ENCODE measurements at regions not wholly inside any gene's neighbourhood (a gene's known extent, or its start where the extent isn't known, plus 50 kb on each side); places are given as distances from the start of the nearest gene placed in this dataset.

DNA sequence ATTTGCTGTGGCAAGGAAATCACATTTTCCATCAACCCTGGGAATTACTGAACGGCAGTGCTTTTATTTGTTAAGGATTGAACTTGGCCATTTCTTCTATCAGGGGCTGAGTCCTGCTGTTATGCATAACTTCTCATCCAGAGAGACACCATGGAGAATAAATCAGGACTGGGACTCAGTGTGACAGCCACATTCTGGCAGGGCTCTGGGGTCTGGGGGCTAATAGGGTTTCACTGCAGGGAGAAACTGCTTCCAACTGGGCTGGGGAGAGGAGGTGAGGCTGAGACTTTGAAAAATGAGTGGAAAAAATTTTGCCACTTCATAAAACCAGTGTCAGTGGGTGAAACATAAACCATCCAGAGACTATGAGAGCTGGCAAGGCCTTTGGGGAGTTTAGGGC is 95.7 kb upstream of the ALDH1B1 start:
- Histone ChIP-seq H3K4me2 (no peak overlapping the region), H3K4me3 (no peak overlapping the region), H3K4me1 (no peaks in the 10 kb centered on the region), H3K27ac (no peak overlapping the region), H3K9me3 (no peaks in the 10 kb centered on the region)
- ATAC-seq: no peak
- CTCF ChIA-PET: no interaction called here
- WGBS (ENCODE audit: missing lambda C conversion rate): 56% methylated on average over 1 of the region's 1 CpG
- POLR2A ChIA-PET: no interaction called here
- no peak for DNase-seq (ENCODE audit: low read depth in 1 of 2, low spot score in 1 of 2)
- FAIRE-seq: no peak
- TF ChIP-seq RNF2 (IDR thresholded peaks at IDR 0.05; ENCODE audit: borderline replicate concordance, low read depth) (no peak), SREBF2 (IDR thresholded peaks at IDR 0.05) (no peak), KDM1A (IDR thresholded peaks at IDR 0.05; ENCODE audit: low read depth) (no peak), KDM5A (IDR thresholded peaks at IDR 0.05) (no peak), MAFK (IDR thresholded peaks at IDR 0.05; ENCODE audit: partially characterized antibody) (no peak), RARB (CRISPR knock-in tag; IDR thresholded peaks at IDR 0.05) (no peak), CHD2 (IDR thresholded peaks at IDR 0.05; ENCODE audit: low read length, partially characterized antibody) (no peak), GATA3 (IDR thresholded peaks at IDR 0.05; ENCODE audit: borderline replicate concordance) (no peak), ZFP36 (IDR thresholded peaks at IDR 0.05; ENCODE audit: borderline replicate concordance, partially characterized antibody) (no peak), EHMT2 (IDR thresholded peaks at IDR 0.05; ENCODE audit: low read depth) (no peak)
- TF ChIP-seq, protein P1, sequence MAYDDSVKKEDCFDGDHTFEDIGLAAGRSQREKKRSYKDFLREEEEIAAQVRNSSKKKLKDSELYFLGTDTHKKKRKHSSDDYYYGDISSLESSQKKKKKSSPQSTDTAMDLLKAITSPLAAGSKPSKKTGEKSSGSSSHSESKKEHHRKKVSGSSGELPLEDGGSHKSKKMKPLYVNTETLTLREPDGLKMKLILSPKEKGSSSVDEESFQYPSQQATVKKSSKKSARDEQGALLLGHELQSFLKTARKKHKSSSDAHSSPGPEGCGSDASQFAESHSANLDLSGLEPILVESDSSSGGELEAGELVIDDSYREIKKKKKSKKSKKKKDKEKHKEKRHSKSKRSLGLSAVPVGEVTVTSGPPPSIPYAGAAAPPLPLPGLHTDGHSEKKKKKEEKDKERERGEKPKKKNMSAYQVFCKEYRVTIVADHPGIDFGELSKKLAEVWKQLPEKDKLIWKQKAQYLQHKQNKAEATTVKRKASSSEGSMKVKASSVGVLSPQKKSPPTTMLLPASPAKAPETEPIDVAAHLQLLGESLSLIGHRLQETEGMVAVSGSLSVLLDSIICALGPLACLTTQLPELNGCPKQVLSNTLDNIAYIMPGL (CRISPR knock-in tag; IDR thresholded peaks at IDR 0.05; ENCODE audit: borderline replicate concordance): no peak

GRCh38 chr9:38295764-38296163 is 96.7 kb upstream of the ALDH1B1 start:
- FAIRE-seq (no peak), DNase-seq (ENCODE audit: low read depth in 1 of 2, low spot score in 1 of 2) (no peak), ATAC-seq (no peak)
- Histone ChIP-seq H3K27ac (no peak overlapping the region), H3K4me3 (no peak overlapping the region), H3K4me2 (no peak overlapping the region), H3K9me3 (no peaks in the 10 kb centered on the region), H3K4me1 (no peaks in the 10 kb centered on the region)
- POLR2A ChIA-PET: no interaction called here
- CTCF ChIA-PET: interaction anchor here (0.5 kb wide), 1 partner anchor 141 kb away, joined by 3 read pairs; no protein-coding TSS in a partner anchor
- TF ChIP-seq CBX2 (IDR thresholded peaks at IDR 0.05; ENCODE audit: borderline replicate concordance, low read depth) (no peak), TP53 (CRISPR knock-in tag; IDR thresholded peaks at IDR 0.05) (no peak), CEBPB (IDR thresholded peaks at IDR 0.05) (no peak), RNF2 (IDR thresholded peaks at IDR 0.05; ENCODE audit: borderline replicate concordance, low read depth) (no peak), TFCP2L1 (CRISPR knock-in tag; IDR thresholded peaks at IDR 0.05) (no peak)
- WGBS (ENCODE audit: missing lambda C conversion rate): 36% methylated on average over 3 of the region's 3 CpGs

DNA sequence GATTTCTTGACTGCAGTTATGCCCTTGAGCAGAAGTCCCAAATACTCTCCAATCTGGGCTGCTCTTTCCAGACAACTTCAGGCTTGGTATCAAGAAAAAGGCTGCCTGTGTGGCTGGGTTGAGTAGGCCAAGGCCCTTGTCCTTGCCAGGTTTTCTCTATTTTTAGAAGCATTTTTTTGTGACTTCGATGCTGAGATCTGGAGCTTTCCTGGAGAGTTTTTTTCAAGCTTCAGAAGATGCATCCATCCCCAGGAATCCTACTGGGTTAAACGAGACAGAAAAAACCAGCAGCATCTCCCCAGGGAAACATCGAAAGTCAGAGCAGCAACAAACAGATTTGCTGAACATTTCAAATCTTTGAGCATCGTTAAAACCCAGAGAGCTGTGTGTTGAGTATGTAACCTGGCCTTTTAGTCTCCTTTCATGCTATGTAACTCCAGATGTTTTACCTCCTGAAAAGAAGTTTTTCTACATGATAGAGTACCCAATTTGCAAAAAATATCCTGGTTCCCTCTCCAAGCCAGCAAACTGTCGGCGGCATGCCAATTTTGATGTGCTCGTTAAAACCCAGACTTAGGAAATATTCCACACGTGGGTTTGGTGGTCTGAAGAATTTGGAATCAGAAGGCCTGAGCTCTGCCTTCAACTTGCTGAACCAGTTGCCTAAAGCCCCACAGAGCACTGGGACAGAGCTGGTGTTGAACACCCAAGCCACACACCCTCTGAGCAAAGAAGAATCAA is 98.1 kb upstream of the ALDH1B1 start:
- no peak for ATAC-seq
- POLR2A ChIA-PET: no interaction called here
- no peak for DNase-seq (ENCODE audit: low read depth in 1 of 2, low spot score in 1 of 2)

GRCh38 chr9:38293022-38293421 is 99.5 kb upstream of the ALDH1B1 start:
- Histone ChIP-seq H3K4me2 (no peak overlapping the region), H3K4me1 (no peaks in the 10 kb centered on the region), H3K27ac (no peak overlapping the region), H3K9me3 (no peaks in the 10 kb centered on the region), H3K4me3 (no peak overlapping the region)
- no peak for DNase-seq (ENCODE audit: low read depth in 1 of 2, low spot score in 1 of 2)
- TF ChIP-seq EHF (CRISPR knock-in tag; IDR thresholded peaks at IDR 0.05): no peak
- no peak for TF ChIP-seq ZFP36 (IDR thresholded peaks at IDR 0.05; ENCODE audit: borderline replicate concordance, partially characterized antibody)
- no peak for TF ChIP-seq ESRRA (IDR thresholded peaks at IDR 0.05; ENCODE audit: borderline replicate concordance, low read length)
- no peak for TF ChIP-seq NPAS2 (CRISPR knock-in tag; IDR thresholded peaks at IDR 0.05; ENCODE audit: borderline replicate concordance)
- no peak for TF ChIP-seq JUNB (IDR thresholded peaks at IDR 0.05)
- TF ChIP-seq POLR2A (IDR thresholded peaks at IDR 0.05; ENCODE audit: low read length): no peak
- TF ChIP-seq SMC3 (IDR thresholded peaks at IDR 0.05): no peak
- TF ChIP-seq RCOR1 (IDR thresholded peaks at IDR 0.05; ENCODE audit: low read depth, low read length): no peak
- no peak for TF ChIP-seq KDM5A (IDR thresholded peaks at IDR 0.05)
- TF ChIP-seq EP300 (IDR thresholded peaks at IDR 0.05): no peak
- TF ChIP-seq, protein P2, sequence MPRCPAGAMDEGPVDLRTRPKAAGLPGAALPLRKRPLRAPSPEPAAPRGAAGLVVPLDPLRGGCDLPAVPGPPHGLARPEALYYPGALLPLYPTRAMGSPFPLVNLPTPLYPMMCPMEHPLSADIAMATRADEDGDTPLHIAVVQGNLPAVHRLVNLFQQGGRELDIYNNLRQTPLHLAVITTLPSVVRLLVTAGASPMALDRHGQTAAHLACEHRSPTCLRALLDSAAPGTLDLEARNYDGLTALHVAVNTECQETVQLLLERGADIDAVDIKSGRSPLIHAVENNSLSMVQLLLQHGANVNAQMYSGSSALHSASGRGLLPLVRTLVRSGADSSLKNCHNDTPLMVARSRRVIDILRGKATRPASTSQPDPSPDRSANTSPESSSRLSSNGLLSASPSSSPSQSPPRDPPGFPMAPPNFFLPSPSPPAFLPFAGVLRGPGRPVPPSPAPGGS (IDR thresholded peaks at IDR 0.05): no peak
- no peak for FAIRE-seq
- no peak for ATAC-seq
- CTCF ChIA-PET: interaction anchor here (0.6 to 1.3 kb wide), 3 partner anchors 29 to 70 kb away, joined by 3 to 5 read pairs (median 3); no protein-coding TSS in a partner anchor
- POLR2A ChIA-PET: no interaction called here
- WGBS (ENCODE audit: missing lambda C conversion rate): 35% methylated on average over 4 of the region's 4 CpGs

More for the DNA sequence above, 98.1 kb upstream of the ALDH1B1 start:
- H3K9me3 ChIP-seq: no peaks in the 10 kb centered on the region
- no peak overlapping the region for H3K4me2 ChIP-seq
- CTCF ChIA-PET: interaction anchor here (0.9 to 1.3 kb wide), 4 partner anchors 9 to 67 kb away, joined by 3 to 4 read pairs (median 3); no protein-coding TSS in a partner anchor
- H3K4me1 ChIP-seq: no peaks in the 10 kb centered on the region
- no peak for FAIRE-seq
- TF ChIP-seq RAD21 (conservative IDR thresholded peaks at IDR 0.05 in 1 of 2, IDR thresholded peaks at IDR 0.05 in 1 of 2) (no peak), ZSCAN20 (CRISPR knock-in tag; IDR thresholded peaks at IDR 0.05) (no peak)
- no peak overlapping the region for H3K27ac ChIP-seq
- no peak overlapping the region for H3K4me3 ChIP-seq
- 68% methylated on average over 8 of the region's 8 CpGs for WGBS (ENCODE audit: missing lambda C conversion rate)

All from A549 (cell line).